ENCODE measurements at regions not wholly inside any gene's neighbourhood (a gene's known extent, or its start where the extent isn't known, plus 50 kb on each side); places are given as distances from the start of the nearest gene placed in this dataset.
"Not testable (repeated sequence)": the region's sequence is repeated elsewhere in the genome, so short reads cannot be mapped to it uniquely, and the experiment has no call there.

GRCh38 chr12:24679126-24679525 lies 269.8 kb downstream of the BCAT1 start:
- DNase-seq (ENCODE audit: low spot score) = no peak
- no peak overlapping the region for H3K4me3 Mint-ChIP-seq

DNA sequence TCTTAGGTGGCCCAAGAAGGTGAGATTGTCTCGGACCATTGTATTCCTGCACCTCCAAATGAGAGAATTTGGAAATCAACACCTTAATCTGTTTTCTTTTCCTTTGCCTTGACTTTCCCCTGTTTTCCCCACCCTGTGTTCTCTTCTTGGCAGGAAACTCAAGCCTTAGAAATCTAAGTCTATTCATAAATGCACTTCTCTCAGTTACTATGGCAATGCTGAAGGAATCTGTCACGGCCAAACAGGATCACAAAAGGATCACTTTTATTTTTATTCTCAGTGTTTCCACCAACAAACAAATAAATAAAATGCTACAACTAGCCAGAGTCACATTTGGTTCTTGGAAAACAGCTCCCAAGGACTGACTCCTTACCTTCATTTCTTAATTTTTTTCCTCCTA lies 270.5 kb downstream of the BCAT1 start:
- Mint-ChIP-seq H3K9me3 (no peaks in the 10 kb centered on the region), H3K27ac (no peak overlapping the region), H3K36me3 (ENCODE audit: low read depth) (no peaks in the 10 kb centered on the region), H3K4me3 (no peak overlapping the region), H3K4me1 (ENCODE audit: low read depth) (no peaks in the 10 kb centered on the region), H3K27me3 (ENCODE audit: low read depth) (no peaks in the 10 kb centered on the region)
- DNase-seq (ENCODE audit: low spot score) = no peak

More at GRCh38 chr12:24679126-24679525, 269.8 kb downstream of the BCAT1 start:
- no peaks in the 10 kb centered on the region for H3K4me1 Mint-ChIP-seq (ENCODE audit: low read depth)
- no peak overlapping the region for H3K27ac Mint-ChIP-seq
- H3K9me3 Mint-ChIP-seq = no peaks in the 10 kb centered on the region
- no peaks in the 10 kb centered on the region for H3K27me3 Mint-ChIP-seq (ENCODE audit: low read depth)
- no peaks in the 10 kb centered on the region for H3K36me3 Mint-ChIP-seq (ENCODE audit: low read depth)

DNA sequence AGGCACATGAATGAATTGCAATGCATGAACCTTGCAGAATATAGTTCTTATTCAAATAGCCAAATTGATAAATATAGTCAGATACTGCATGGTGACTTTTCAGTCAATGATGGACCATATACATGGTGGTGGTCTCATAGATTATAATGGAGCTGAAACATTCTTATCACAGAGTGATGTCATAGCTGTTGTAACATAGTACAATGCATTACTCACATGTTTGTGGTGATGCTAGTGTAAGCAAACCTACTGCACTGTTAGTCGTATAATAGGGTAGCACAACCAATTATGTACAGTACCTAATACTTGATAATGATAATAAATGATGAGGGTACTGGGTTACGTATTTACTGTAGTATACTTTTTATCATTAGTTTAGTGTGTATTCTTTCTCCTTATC lies 280.3 kb downstream of the BCAT1 start:
- no peaks in the 10 kb centered on the region for H3K36me3 Mint-ChIP-seq (ENCODE audit: low read depth)
- H3K27ac Mint-ChIP-seq = no peak overlapping the region
- no peaks in the 10 kb centered on the region for H3K4me1 Mint-ChIP-seq (ENCODE audit: low read depth)
- no peak for DNase-seq (ENCODE audit: low spot score)
- no peak overlapping the region for H3K4me3 Mint-ChIP-seq
- no peaks in the 10 kb centered on the region for H3K9me3 Mint-ChIP-seq
- no peaks in the 10 kb centered on the region for H3K27me3 Mint-ChIP-seq (ENCODE audit: low read depth)

GRCh38 chr12:24664161-24664880 lies 284.6 kb downstream of the BCAT1 start:
- Mint-ChIP-seq H3K27me3 (ENCODE audit: low read depth) (no peaks in the 10 kb centered on the region), H3K36me3 (ENCODE audit: low read depth) (no peaks in the 10 kb centered on the region), H3K27ac (no peak overlapping the region), H3K4me3 (no peak overlapping the region), H3K4me1 (ENCODE audit: low read depth) (no peaks in the 10 kb centered on the region), H3K9me3 (no peaks in the 10 kb centered on the region)
- no peak for DNase-seq (ENCODE audit: low spot score)

DNA sequence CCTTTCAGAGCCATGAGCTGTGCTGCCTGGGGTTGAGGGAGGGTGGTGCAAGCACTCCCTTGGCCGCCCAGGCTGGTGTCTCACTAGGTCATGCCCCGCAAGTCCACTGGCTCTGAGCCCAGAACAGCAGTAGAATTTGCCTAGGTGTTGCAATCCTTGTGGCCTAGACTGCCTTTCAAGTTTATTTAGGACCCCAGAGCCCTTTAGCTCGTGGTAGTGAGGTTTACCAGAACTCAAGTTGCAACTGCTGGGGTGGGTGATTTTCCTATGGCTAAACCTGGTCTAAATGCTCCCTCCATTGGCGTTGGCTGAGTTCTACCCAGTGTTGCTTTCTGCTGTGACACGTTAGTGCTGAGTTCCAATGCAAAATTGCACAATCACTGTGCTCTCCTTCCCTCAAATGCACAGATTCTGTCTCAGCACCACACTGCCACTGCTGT lies 287.2 kb downstream of the BCAT1 start:
- no peak overlapping the region for H3K27ac Mint-ChIP-seq
- no peaks in the 10 kb centered on the region for H3K36me3 Mint-ChIP-seq (ENCODE audit: low read depth)
- H3K4me3 Mint-ChIP-seq = no peak overlapping the region
- H3K4me1 Mint-ChIP-seq (ENCODE audit: low read depth) = no peaks in the 10 kb centered on the region
- no peaks in the 10 kb centered on the region for H3K27me3 Mint-ChIP-seq (ENCODE audit: low read depth)
- DNase-seq (ENCODE audit: low spot score) = no peak
- H3K9me3 Mint-ChIP-seq = no peaks in the 10 kb centered on the region

DNA sequence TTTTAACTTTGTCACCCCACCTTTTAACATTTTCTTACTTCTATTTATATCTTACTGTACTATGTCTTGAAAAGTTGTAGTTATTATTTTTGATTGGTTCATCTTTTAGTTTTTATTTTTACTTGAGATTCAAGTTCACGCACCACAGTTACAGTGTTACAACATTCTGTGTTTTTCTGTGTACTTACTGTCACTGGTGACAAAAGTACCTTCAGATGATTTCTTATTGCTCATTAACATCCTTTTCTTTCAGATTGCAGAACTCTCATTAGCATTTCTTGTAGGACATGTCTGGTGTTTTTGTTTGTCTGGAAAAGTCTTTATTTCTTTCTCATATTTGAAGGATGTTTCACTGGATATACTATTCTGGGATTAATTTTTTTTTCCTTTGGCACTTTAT lies 289.9 kb downstream of the BCAT1 start:
- Mint-ChIP-seq H3K27ac (no peak overlapping the region), H3K27me3 (ENCODE audit: low read depth) (no peaks in the 10 kb centered on the region), H3K9me3 (no peaks in the 10 kb centered on the region), H3K36me3 (ENCODE audit: low read depth) (no peaks in the 10 kb centered on the region), H3K4me1 (ENCODE audit: low read depth) (no peaks in the 10 kb centered on the region), H3K4me3 (no peak overlapping the region)
- DNase-seq (ENCODE audit: low spot score) = no peak

DNA sequence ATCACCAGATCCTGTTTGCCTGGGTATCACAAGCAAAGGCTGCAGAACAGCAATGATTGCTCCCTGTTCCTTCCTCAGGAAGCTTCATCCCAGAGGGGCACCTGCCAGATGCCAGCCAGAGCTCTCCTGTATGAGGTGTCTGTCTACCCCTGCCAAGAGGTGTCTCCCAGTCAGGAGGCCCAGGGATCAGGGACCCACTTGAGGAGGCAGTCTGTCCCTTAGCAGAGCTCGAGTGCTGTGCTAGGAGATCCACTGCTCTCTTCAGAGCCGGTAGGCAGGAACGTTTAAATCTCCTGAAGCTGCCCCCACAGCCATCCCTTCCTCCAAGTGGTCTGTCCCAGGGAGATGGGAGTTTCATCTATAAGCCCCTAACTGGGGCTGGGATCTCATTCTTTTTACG lies 294.6 kb downstream of the BCAT1 start:
- H3K27me3 Mint-ChIP-seq (ENCODE audit: low read depth); H3K36me3 Mint-ChIP-seq (ENCODE audit: low read depth); DNase-seq (ENCODE audit: low spot score); H3K9me3 Mint-ChIP-seq; H3K27ac Mint-ChIP-seq; H3K4me1 Mint-ChIP-seq (ENCODE audit: low read depth); H3K4me3 Mint-ChIP-seq: not testable (repeated sequence)

DNA sequence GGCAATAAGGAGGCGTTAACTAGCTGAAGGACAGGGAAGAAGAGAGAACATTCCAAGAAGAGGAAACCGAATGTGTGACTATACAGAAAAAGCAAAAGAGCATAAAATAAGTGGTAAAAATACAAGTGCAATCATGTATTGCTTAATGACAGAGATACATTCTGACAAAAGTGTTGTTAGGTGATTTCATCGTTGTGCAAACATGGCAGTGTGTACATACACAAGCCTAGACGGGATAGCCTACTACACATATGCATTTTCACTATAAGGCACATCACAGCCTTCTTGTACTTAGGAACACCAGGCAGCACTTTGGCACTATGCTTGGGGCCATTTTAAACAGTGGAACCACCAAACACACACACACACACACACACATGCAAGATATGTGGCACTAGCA lies 299.3 kb downstream of the BCAT1 start:
- no peak for DNase-seq (ENCODE audit: low spot score)
- H3K36me3 Mint-ChIP-seq (ENCODE audit: low read depth) = no peaks in the 10 kb centered on the region
- no peaks in the 10 kb centered on the region for H3K4me1 Mint-ChIP-seq (ENCODE audit: low read depth)
- H3K4me3 Mint-ChIP-seq = no peak overlapping the region
- H3K27ac Mint-ChIP-seq = no peak overlapping the region
- no peaks in the 10 kb centered on the region for H3K27me3 Mint-ChIP-seq (ENCODE audit: low read depth)
- H3K9me3 Mint-ChIP-seq = no peaks in the 10 kb centered on the region

GRCh38 chr12:24649209-24649608 lies 299.7 kb downstream of the BCAT1 start:
- Mint-ChIP-seq H3K27ac (no peak overlapping the region), H3K9me3 (no peaks in the 10 kb centered on the region), H3K36me3 (ENCODE audit: low read depth) (no peaks in the 10 kb centered on the region), H3K4me3 (no peak overlapping the region), H3K27me3 (ENCODE audit: low read depth) (no peaks in the 10 kb centered on the region), H3K4me1 (ENCODE audit: low read depth) (no peaks in the 10 kb centered on the region)
- DNase-seq (ENCODE audit: low spot score) = no peak

GRCh38 chr12:24645254-24645653 lies 303.6 kb downstream of the BCAT1 start:
- Mint-ChIP-seq H3K36me3 (ENCODE audit: low read depth) (no peaks in the 10 kb centered on the region), H3K27me3 (ENCODE audit: low read depth) (no peaks in the 10 kb centered on the region), H3K9me3 (peaks cover 4% of the 10 kb centered on the region), H3K4me1 (ENCODE audit: low read depth) (no peaks in the 10 kb centered on the region), H3K4me3 (no peak overlapping the region), H3K27ac (no peak overlapping the region)
- no peak for DNase-seq (ENCODE audit: low spot score)

DNA sequence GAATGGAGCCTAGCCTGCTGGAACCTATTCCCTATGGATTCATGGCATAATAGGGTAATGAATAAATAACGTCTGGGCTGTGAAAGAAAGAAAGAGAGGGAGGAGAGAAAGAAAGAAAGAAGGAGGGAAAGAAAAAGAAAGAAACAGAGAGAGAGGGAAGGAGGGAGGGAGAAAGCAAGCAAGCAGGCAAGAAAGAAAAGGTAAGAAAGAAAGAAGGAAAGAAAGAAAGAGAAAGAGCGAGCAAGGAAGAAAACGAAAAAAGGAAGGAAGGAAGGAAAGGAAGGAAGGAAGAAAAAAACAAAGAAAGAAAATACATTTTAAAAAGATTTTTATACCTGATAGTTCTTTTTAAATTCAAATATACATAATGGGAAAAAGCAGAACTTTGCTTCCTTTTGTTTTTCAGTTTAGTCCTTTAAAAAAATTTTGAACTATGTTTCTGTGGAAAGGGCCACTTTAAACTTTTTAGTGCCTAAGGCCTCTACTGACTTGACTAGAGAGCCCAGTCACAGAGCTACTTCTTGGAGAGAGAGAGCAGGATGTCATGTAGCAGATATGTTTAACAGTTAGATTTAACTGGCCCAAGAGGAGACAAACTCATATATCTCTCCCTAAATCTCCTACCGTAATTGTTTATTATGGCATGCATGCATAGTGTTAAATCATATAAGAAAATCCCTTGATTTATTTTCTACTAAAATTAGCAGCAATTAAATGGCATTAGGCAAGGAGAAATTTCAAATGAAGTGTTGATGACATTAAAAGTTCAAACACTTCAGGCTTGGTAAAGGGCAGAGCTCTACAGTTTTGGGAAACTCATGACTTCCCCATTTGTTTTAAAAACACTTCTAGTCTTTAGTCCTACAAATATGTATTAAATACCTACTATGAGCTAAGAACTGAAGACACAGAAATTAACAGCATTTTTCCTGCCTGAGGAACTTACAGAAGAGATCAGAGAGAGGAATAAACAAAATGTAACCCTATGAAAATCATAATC lies 305.5 kb downstream of the BCAT1 start:
- H3K27me3 Mint-ChIP-seq (ENCODE audit: low read depth) = no peaks in the 10 kb centered on the region
- DNase-seq (ENCODE audit: low spot score) = no peak
- H3K36me3 Mint-ChIP-seq (ENCODE audit: low read depth) = no peaks in the 10 kb centered on the region
- H3K27ac Mint-ChIP-seq = no peak overlapping the region
- no peaks in the 10 kb centered on the region for H3K4me1 Mint-ChIP-seq (ENCODE audit: low read depth)
- peaks cover 4% of the 10 kb centered on the region for H3K9me3 Mint-ChIP-seq
- no peak overlapping the region for H3K4me3 Mint-ChIP-seq

GRCh38 chr12:24639641-24640040 lies 309.3 kb downstream of the BCAT1 start:
- Mint-ChIP-seq H3K4me1 (ENCODE audit: low read depth) (no peaks in the 10 kb centered on the region), H3K9me3 (peaks cover 4% of the 10 kb centered on the region), H3K27me3 (ENCODE audit: low read depth) (no peaks in the 10 kb centered on the region), H3K36me3 (ENCODE audit: low read depth) (no peaks in the 10 kb centered on the region), H3K27ac (no peak overlapping the region), H3K4me3 (no peak overlapping the region)
- DNase-seq (ENCODE audit: low spot score) = no peak

DNA sequence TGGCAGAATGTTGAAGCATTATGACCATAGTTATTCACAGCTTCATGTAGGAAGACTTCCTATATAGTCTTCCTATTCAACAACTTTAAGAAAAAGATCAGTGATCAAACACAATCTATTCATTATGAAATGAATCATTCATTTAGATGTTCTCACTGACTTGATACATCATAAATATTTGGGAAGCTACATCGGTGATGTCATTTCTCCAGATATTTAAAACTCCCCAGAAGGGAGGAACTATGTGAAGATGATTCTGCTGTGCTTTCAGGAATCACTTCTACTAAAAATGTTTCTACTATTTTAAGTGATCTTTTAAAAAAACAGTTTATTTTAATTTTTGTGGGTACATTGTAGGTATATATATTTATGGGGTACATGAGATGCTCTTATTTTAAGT lies 316.4 kb downstream of the BCAT1 start:
- no peaks in the 10 kb centered on the region for H3K36me3 Mint-ChIP-seq (ENCODE audit: low read depth)
- H3K4me1 Mint-ChIP-seq (ENCODE audit: low read depth) = no peaks in the 10 kb centered on the region
- no peak overlapping the region for H3K4me3 Mint-ChIP-seq

GRCh38 chr12:24631676-24632426 lies 317.1 kb downstream of the BCAT1 start:
- no peaks in the 10 kb centered on the region for H3K9me3 Mint-ChIP-seq
- H3K4me3 Mint-ChIP-seq = no peak overlapping the region
- no peaks in the 10 kb centered on the region for H3K4me1 Mint-ChIP-seq (ENCODE audit: low read depth)
- no peaks in the 10 kb centered on the region for H3K27me3 Mint-ChIP-seq (ENCODE audit: low read depth)
- no peaks in the 10 kb centered on the region for H3K36me3 Mint-ChIP-seq (ENCODE audit: low read depth)
- DNase-seq (ENCODE audit: low spot score) = no peak
- H3K27ac Mint-ChIP-seq = no peak overlapping the region

More for the DNA sequence above, 316.4 kb downstream of the BCAT1 start:
- H3K27ac Mint-ChIP-seq = no peak overlapping the region
- DNase-seq (ENCODE audit: low spot score) = no peak
- no peaks in the 10 kb centered on the region for H3K9me3 Mint-ChIP-seq
- no peaks in the 10 kb centered on the region for H3K27me3 Mint-ChIP-seq (ENCODE audit: low read depth)
